H1 (cell line): ENCODE measurements at regions not wholly inside any gene's neighbourhood (a gene's known extent, or its start where the extent isn't known, plus 50 kb on each side); places are given as distances from the start of the nearest gene placed in this dataset.

Experiments used
- CTCF ChIA-PET: fragments of 300-600 bp; sonication (Branson Sonifier 250); formaldehyde crosslinking; loops from one replicate; lab custom pipeline; 2021; ENCODE audit not compliant: partially characterized antibody; lab: Charles Lee
- POLR2A ChIA-PET: fragments of 300-600 bp; sonication (Branson Sonifier 250); formaldehyde crosslinking; loops from one replicate; lab custom pipeline; 2021; ENCODE audit warnings: inconsistent platforms; ENCODE audit not compliant: partially characterized antibody; lab: Charles Lee
- DNase-seq, 2 experiments: peaks; one replicate each; pipeline versions ENCODE4 v3.0.0 to v3.0.0-alpha.2; 2010 to 2022; ENCODE audit warnings: low spot score in 2 of 2, low read depth in 1 of 2, mixed read lengths in 1 of 2
- FAIRE-seq: peaks from 2 replicates; lab custom pipeline; 2011; peaks lifted over from hg19 to GRCh38; lab: Jason Lieb, UNC
- H2AFZ ChIP-seq: 2 replicates; pipeline ENCODE4 v1.8.1; 2012; ENCODE audit warnings: low read length, inconsistent platforms
- H2AK5ac ChIP-seq: 2 replicates; pipeline ENCODE4 v1.6.1; 2013; ENCODE audit warnings: low read depth, low read length
- H2BK120ac ChIP-seq: replicated peaks from 2 replicates; pipeline ENCODE3; 2013; ENCODE audit warnings: low read depth, low read length, inconsistent platforms
- H2BK12ac ChIP-seq: 2 replicates; pipeline ENCODE4 v1.6.1; 2013; ENCODE audit warnings: low read depth, low read length
- H2BK15ac ChIP-seq: 2 replicates; pipeline ENCODE4 v1.6.1; 2013; ENCODE audit warnings: low read length
- H2BK20ac ChIP-seq: 2 replicates; pipeline ENCODE4 v1.6.1; 2013; ENCODE audit warnings: low read length
- H2BK5ac ChIP-seq: 2 replicates; pipeline ENCODE4 v1.6.1; 2013; ENCODE audit warnings: low read depth, low read length
- H3K14ac ChIP-seq: 2 replicates; pipeline ENCODE4 v1.6.1; 2013; ENCODE audit warnings: inconsistent platforms; ENCODE audit not compliant: insufficient read length
- H3K18ac ChIP-seq: 2 replicates; pipeline ENCODE4 v1.6.1; 2013; ENCODE audit warnings: low read length; ENCODE audit errors: extremely low read depth
- H3K23ac ChIP-seq: 2 replicates; pipeline ENCODE4 v1.6.1; 2013; ENCODE audit warnings: inconsistent platforms; ENCODE audit not compliant: insufficient read length
- H3K23me2 ChIP-seq: 2 replicates; pipeline ENCODE4 v1.6.1; 2013; ENCODE audit warnings: low read depth, low read length
- H3K27ac ChIP-seq: 2 replicates; pipeline ENCODE4 v1.6.1; 2011; ENCODE audit warnings: low read depth, low read length, inconsistent platforms
- H3K27me3 ChIP-seq, 4 experiments: replicated peaks in 1 of 4; 1 replicate in 1 of 4; 2 replicates in 3 of 4; pipeline versions ENCODE4 v1.6.1 to v1.8.1; 2011 to 2013; ENCODE audit warnings: low read length in 3 of 4, mild to moderate bottlenecking in 3 of 4, inconsistent platforms in 2 of 4, mixed read lengths in 2 of 4, moderate library complexity in 1 of 4; ENCODE audit not compliant: control insufficient read depth in 3 of 4, insufficient read depth in 3 of 4; ENCODE audit errors: extremely low read depth in 1 of 4
- H3K36me3 ChIP-seq, 4 experiments: 2 replicates each; pipeline versions ENCODE4 v1.6.1 to v1.8.1; 2011 to 2013; ENCODE audit warnings: mild to moderate bottlenecking in 4 of 4, low read length in 3 of 4, moderate library complexity in 2 of 4, control low read depth in 1 of 4, inconsistent platforms in 1 of 4; ENCODE audit not compliant: insufficient read depth in 4 of 4, control insufficient read depth in 2 of 4
- H3K4ac ChIP-seq: replicated peaks from 2 replicates; pipeline ENCODE3; 2013; ENCODE audit warnings: low read length, low read depth, mixed read lengths, inconsistent platforms; ENCODE audit not compliant: insufficient read length
- H3K4me1 ChIP-seq, 4 experiments: replicated peaks in 1 of 4; 1 replicate in 1 of 4; 2 replicates in 3 of 4; pipeline versions ENCODE4 v1.6.1 to v1.8.1; 2011 to 2013; ENCODE audit warnings: low read length in 3 of 4, inconsistent platforms in 2 of 4, mixed read lengths in 1 of 4; ENCODE audit not compliant: insufficient read depth in 4 of 4, control insufficient read depth in 3 of 4
- H3K4me2 ChIP-seq, 2 experiments: 2 replicates each; pipeline versions ENCODE4 v1.6.1 to v1.8.1; 2011 to 2013; ENCODE audit warnings: low read depth in 2 of 2, low read length in 2 of 2, control low read depth in 1 of 2, inconsistent platforms in 1 of 2, mild to moderate bottlenecking in 1 of 2; ENCODE audit not compliant: insufficient read depth in 1 of 2
- H3K4me3 ChIP-seq, 4 experiments: fragments of 200-600, 300-600 bp in 1 of 4; sonication (generic), shearing (Covaris generic), sonication (Bioruptor Twin) in 1 of 4; 2 replicates each; pipeline versions ENCODE4 v1.5.1 to v1.8.1; 2011 to 2016; ENCODE audit warnings: low read length in 4 of 4, low read depth in 3 of 4, control low read depth in 2 of 4, inconsistent platforms in 2 of 4, mild to moderate bottlenecking in 2 of 4, mixed read lengths in 1 of 4, moderate library complexity in 1 of 4; ENCODE audit not compliant: insufficient read depth in 2 of 4; ENCODE audit errors: extremely low read depth in 1 of 4
- H3K56ac ChIP-seq: replicated peaks from 2 replicates; pipeline ENCODE3; 2013; ENCODE audit warnings: low read depth, mild to moderate bottlenecking, mixed read lengths, low read length, inconsistent platforms; ENCODE audit not compliant: insufficient read length
- H3K79me1 ChIP-seq: 2 replicates; pipeline ENCODE4 v1.6.1; 2013; ENCODE audit warnings: low read depth, low read length, control low read depth
- H3K79me2 ChIP-seq, 2 experiments: 2 replicates each; pipeline versions ENCODE4 v1.6.1 to v1.8.1; 2012 to 2013; ENCODE audit warnings: low read length in 2 of 2, mild to moderate bottlenecking in 2 of 2, inconsistent platforms in 1 of 2; ENCODE audit not compliant: insufficient read depth in 2 of 2, control insufficient read depth in 1 of 2
- H3K9ac ChIP-seq, 4 experiments: replicated peaks in 1 of 4; 1 replicate in 1 of 4; 2 replicates in 3 of 4; pipeline versions ENCODE4 v1.6.1 to v1.8.1; 2011 to 2013; ENCODE audit warnings: low read depth in 3 of 4, low read length in 3 of 4, control low read depth in 2 of 4, mild to moderate bottlenecking in 2 of 4, moderate library complexity in 2 of 4, inconsistent platforms in 1 of 4; ENCODE audit errors: extremely low read depth in 1 of 4
- H3K9me3 ChIP-seq, 2 experiments: 2 replicates each; pipeline versions ENCODE4 v1.6.1 to v1.8.1; 2012 to 2013; ENCODE audit warnings: mild to moderate bottlenecking in 2 of 2, moderate library complexity in 2 of 2, control low read depth in 1 of 2, inconsistent platforms in 1 of 2, low read depth in 1 of 2, low read length in 1 of 2, mixed read lengths in 1 of 2; ENCODE audit not compliant: insufficient read depth in 2 of 2
- H4K20me1 ChIP-seq, 2 experiments: replicated peaks in 1 of 2; 2 replicates each; pipeline versions ENCODE3 to v1.8.1; 2011 to 2013; ENCODE audit warnings: inconsistent platforms in 2 of 2, low read length in 2 of 2, mild to moderate bottlenecking in 1 of 2; ENCODE audit not compliant: insufficient read depth in 2 of 2, control insufficient read depth in 1 of 2
- H4K5ac ChIP-seq: 2 replicates; pipeline ENCODE4 v1.6.1; 2013; ENCODE audit warnings: low read length, low read depth, mixed read lengths, inconsistent platforms; ENCODE audit not compliant: insufficient read length
- H4K8ac ChIP-seq: 2 replicates; pipeline ENCODE4 v1.8.0; 2013; ENCODE audit warnings: mild to moderate bottlenecking, moderate library complexity, low read length, inconsistent platforms; ENCODE audit not compliant: insufficient read depth; ENCODE audit errors: extremely low read depth
- H4K91ac ChIP-seq: replicated peaks from 2 replicates; pipeline ENCODE3; 2013; ENCODE audit warnings: low read length, mixed read lengths, inconsistent platforms; ENCODE audit not compliant: insufficient read length
- ASH2L ChIP-seq: fragments of 200-600, 300-600 bp; sonication (generic); IDR thresholded peaks from one replicate; pipeline ENCODE4 v1.7.1; 2017; ENCODE audit warnings: low read length
- BCL11A ChIP-seq, 2 experiments: IDR thresholded peaks; one replicate each; pipeline ENCODE4 v1.6.1; 2011; ENCODE audit warnings: low read depth in 2 of 2, low read length in 2 of 2, mild to moderate bottlenecking in 2 of 2
- CTBP2 ChIP-seq: IDR thresholded peaks from 2 replicates; pipeline ENCODE4 v1.7.0; 2011; ENCODE audit warnings: borderline replicate concordance, mild to moderate bottlenecking, moderate library complexity, mixed read lengths, low read length; ENCODE audit not compliant: insufficient read depth, insufficient read length
- EGR1 ChIP-seq: IDR thresholded peaks from 2 replicates; pipeline ENCODE4 v1.6.1; 2011; ENCODE audit warnings: low read depth, low read length, borderline replicate concordance
- JUN ChIP-seq: IDR thresholded peaks from 2 replicates; pipeline ENCODE4 v1.6.1; 2011; ENCODE audit warnings: low read depth, mild to moderate bottlenecking, improper control_type of control experiment, low read length
- JUND ChIP-seq: IDR thresholded peaks from 2 replicates; pipeline ENCODE4 v1.6.1; 2011; ENCODE audit warnings: mild to moderate bottlenecking, improper control_type of control experiment, low read length
- KDM4A ChIP-seq: IDR thresholded peaks from one replicate; pipeline ENCODE4 v1.7.1; 2012; ENCODE audit warnings: low read depth, mild to moderate bottlenecking, moderate library complexity, low read length, inconsistent platforms; ENCODE audit not compliant: severe bottlenecking
- MAX ChIP-seq: IDR thresholded peaks from 2 replicates; pipeline ENCODE4 v1.6.1; 2012; ENCODE audit warnings: inconsistent platforms
- NANOG ChIP-seq: IDR thresholded peaks from 2 replicates; pipeline ENCODE4 v1.6.1; 2011; ENCODE audit warnings: low read length, low read depth, mild to moderate bottlenecking, inconsistent platforms; ENCODE audit not compliant: insufficient read depth, poor library complexity, severe bottlenecking
- RFX5 ChIP-seq: IDR thresholded peaks from 2 replicates; pipeline ENCODE4 v1.6.1; 2011; ENCODE audit warnings: low read depth, low read length, improper control_type of control experiment, borderline replicate concordance
- RXRA ChIP-seq: IDR thresholded peaks from 2 replicates; pipeline ENCODE4 v1.6.1; 2011; ENCODE audit warnings: low read depth, mild to moderate bottlenecking, low read length, moderate library complexity; ENCODE audit not compliant: insufficient read depth
- SRF ChIP-seq: IDR thresholded peaks from 2 replicates; pipeline ENCODE4 v1.6.1; 2011; ENCODE audit warnings: mild to moderate bottlenecking, low read depth, low read length, moderate library complexity
- TCF12 ChIP-seq: IDR thresholded peaks from 2 replicates; pipeline ENCODE4 v1.6.1; 2011; ENCODE audit warnings: low read depth, mild to moderate bottlenecking, low read length
- TEAD4 ChIP-seq: IDR thresholded peaks from 2 replicates; pipeline ENCODE4 v1.6.1; 2012; ENCODE audit warnings: low read depth, low read length, inconsistent platforms, mixed read lengths
- ZNF274 ChIP-seq: IDR thresholded peaks from 2 replicates; pipeline ENCODE4 v1.7.0; 2012; ENCODE audit warnings: low read length, borderline replicate concordance; ENCODE audit errors: extremely low read depth
- WGBS, 2 experiments: shearing (Covaris generic) in 1 of 2; methylation state at CpG; one replicate each; pipeline versions ENCODE4 v1.1.6 to v1.1.7; 2013 to 2015; ENCODE audit warnings: low lambda C conversion rate in 2 of 2, mixed read lengths in 2 of 2, inconsistent platforms in 1 of 2, low coverage in 1 of 2, missing lambda C conversion rate in 1 of 2; ENCODE audit not compliant: insufficient replicate concordance in 2 of 2, insufficient coverage in 1 of 2, insufficient read length in 1 of 2; ENCODE audit errors: extremely low coverage in 1 of 2, missing lambda C conversion rate in 1 of 2; 5-methylcytosine and 5-hydroxymethylcytosine counted together

- no peak overlapping the region for H2BK5ac ChIP-seq
- TF ChIP-seq KDM4A (no peak), ASH2L (no peak), CTBP2 (no peak), BCL11A (IDR thresholded peaks at IDR 0.05; ENCODE audit: low read depth in 2 of 2, low read length in 2 of 2) (no peak), MAX (no peak), NANOG (no peak), EGR1 (no peak), ZNF274 (no peak), SRF (no peak), RXRA (no peak), JUND (no peak), RFX5 (no peak), TEAD4 (no peak), TCF12 (no peak), JUN (no peak)
- CTCF ChIA-PET, result interaction anchor here (1.3 kb wide), 1 partner anchor 14 kb away, joined by 3 read pairs; no protein-coding TSS in a partner anchor
- no peak overlapping the region for H3K4ac ChIP-seq
- H4K8ac ChIP-seq, result no peak overlapping the region
- H3K79me1 ChIP-seq, result no peaks in the 10 kb centered on the region
- no peak overlapping the region for H4K91ac ChIP-seq
- H3K9me3 ChIP-seq, result no peaks in the 10 kb centered on the region
- DNase-seq (no peak), FAIRE-seq (no peak)
- no peak overlapping the region for H3K18ac ChIP-seq
- H3K4me1 ChIP-seq, result peaks cover 0 to 4% (median 0%) of the 10 kb centered on the region in 4 experiments; a peak in 1 of 7 replicates
- H3K4me2 ChIP-seq, result no peak overlapping the region
- POLR2A ChIA-PET, result no interaction called here
- no peak overlapping the region for H2BK15ac ChIP-seq
- 86% methylated on average over 4 of the region's 4 CpGs; no CpG with 5 or more reads in 1 of the 2 experiments for WGBS, 2 experiments
- H3K36me3 ChIP-seq, result no peaks in the 10 kb centered on the region
- no peaks in the 10 kb centered on the region for H4K20me1 ChIP-seq
- H3K14ac ChIP-seq, result no peak overlapping the region
- no peak overlapping the region for H3K23ac ChIP-seq
- no peak overlapping the region for H2BK20ac ChIP-seq
- no peaks in the 10 kb centered on the region for H3K23me2 ChIP-seq
- H3K56ac ChIP-seq, result no peak overlapping the region
- no peaks in the 10 kb centered on the region for H3K79me2 ChIP-seq
- H3K27ac ChIP-seq, result no peak overlapping the region
- 0 out of 2 replicates have a peak overlapping the region, but pooled peaks have one; percentile 18 for H2AFZ ChIP-seq
- H3K9ac ChIP-seq, result no peak overlapping the region
- no peak overlapping the region for H2BK120ac ChIP-seq
- no peak overlapping the region for H2BK12ac ChIP-seq
- no peak overlapping the region for H2AK5ac ChIP-seq
- H4K5ac ChIP-seq, result no peak overlapping the region
- H3K27me3 ChIP-seq, result no peaks in the 10 kb centered on the region
- H3K4me3 ChIP-seq, result no peak overlapping the region
Measured at GRCh38 chr6:163764565-163764964, 350.0 kb downstream of the QKI start.
